ENCODE measurements at regions not wholly inside any gene's neighbourhood (a gene's known extent, or its start where the extent isn't known, plus 50 kb on each side); places are given as distances from the start of the nearest gene placed in this dataset.

GRCh38 chr7:41241641-41242040 lies 461.2 kb downstream of the INHBA start:
- no peaks in the 10 kb centered on the region for H3K36me3 ChIP-seq (ENCODE audit: control insufficient read depth, low read depth, low read length)
- no peak overlapping the region for H3K27ac ChIP-seq (ENCODE audit: low read length)
- no peak overlapping the region for H3K4me3 ChIP-seq (ENCODE audit: low read length)
- H3K27me3 ChIP-seq (ENCODE audit: control insufficient read depth, insufficient read depth, low read length), result no peaks in the 10 kb centered on the region
- H3K4me1 ChIP-seq (ENCODE audit: control insufficient read depth, low read depth, low read length), result no peaks in the 10 kb centered on the region
- no peak overlapping the region for H3K9ac ChIP-seq (ENCODE audit: low read length)
- H3K9me3 ChIP-seq (ENCODE audit: control insufficient read depth, low read depth, low read length), result no peaks in the 10 kb centered on the region

- Histone ChIP-seq H3K4me1 (ENCODE audit: control insufficient read depth, low read depth, low read length) (no peaks in the 10 kb centered on the region), H3K9me3 (ENCODE audit: control insufficient read depth, low read depth, low read length) (no peaks in the 10 kb centered on the region), H3K27me3 (ENCODE audit: control insufficient read depth, insufficient read depth, low read length) (no peaks in the 10 kb centered on the region), H3K9ac (ENCODE audit: low read length) (no peak overlapping the region), H3K4me3 (ENCODE audit: low read length) (no peak overlapping the region), H3K36me3 (ENCODE audit: control insufficient read depth, low read depth, low read length) (no peaks in the 10 kb centered on the region), H3K27ac (ENCODE audit: low read length) (no peak overlapping the region)
Measured at GRCh38 chr7:41239596-41239995, 463.3 kb downstream of the INHBA start.

GRCh38 chr7:41238851-41239331 lies 464.0 kb downstream of the INHBA start:
- Histone ChIP-seq H3K9me3 (ENCODE audit: control insufficient read depth, low read depth, low read length) (no peaks in the 10 kb centered on the region), H3K27me3 (ENCODE audit: control insufficient read depth, insufficient read depth, low read length) (no peaks in the 10 kb centered on the region), H3K9ac (ENCODE audit: low read length) (no peak overlapping the region), H3K4me1 (ENCODE audit: control insufficient read depth, low read depth, low read length) (no peaks in the 10 kb centered on the region), H3K36me3 (ENCODE audit: control insufficient read depth, low read depth, low read length) (no peaks in the 10 kb centered on the region), H3K4me3 (ENCODE audit: low read length) (no peak overlapping the region), H3K27ac (ENCODE audit: low read length) (no peak overlapping the region)

- no peak overlapping the region for H3K4me3 ChIP-seq (ENCODE audit: low read length)
- no peak overlapping the region for H3K9ac ChIP-seq (ENCODE audit: low read length)
- H3K9me3 ChIP-seq (ENCODE audit: control insufficient read depth, low read depth, low read length), result no peaks in the 10 kb centered on the region
- no peaks in the 10 kb centered on the region for H3K27me3 ChIP-seq (ENCODE audit: control insufficient read depth, insufficient read depth, low read length)
- no peak overlapping the region for H3K27ac ChIP-seq (ENCODE audit: low read length)
- no peaks in the 10 kb centered on the region for H3K36me3 ChIP-seq (ENCODE audit: control insufficient read depth, low read depth, low read length)
- no peaks in the 10 kb centered on the region for H3K4me1 ChIP-seq (ENCODE audit: control insufficient read depth, low read depth, low read length)
Measured at GRCh38 chr7:41237956-41238355, 464.9 kb downstream of the INHBA start.

- Histone ChIP-seq H3K4me3 (ENCODE audit: low read length) (no peak overlapping the region), H3K27me3 (ENCODE audit: control insufficient read depth, insufficient read depth, low read length) (no peaks in the 10 kb centered on the region), H3K36me3 (ENCODE audit: control insufficient read depth, low read depth, low read length) (no peaks in the 10 kb centered on the region), H3K9me3 (ENCODE audit: control insufficient read depth, low read depth, low read length) (peaks cover 5% of the 10 kb centered on the region), H3K4me1 (ENCODE audit: control insufficient read depth, low read depth, low read length) (no peaks in the 10 kb centered on the region), H3K9ac (ENCODE audit: low read length) (no peak overlapping the region), H3K27ac (ENCODE audit: low read length) (no peak overlapping the region)
Measured at GRCh38 chr7:41232086-41232485, 470.8 kb downstream of the INHBA start.

- no peaks in the 10 kb centered on the region for H3K36me3 ChIP-seq (ENCODE audit: control insufficient read depth, low read depth, low read length)
- peaks cover 4% of the 10 kb centered on the region for H3K4me1 ChIP-seq (ENCODE audit: control insufficient read depth, low read depth, low read length)
- H3K9ac ChIP-seq (ENCODE audit: low read length), result no peak overlapping the region
- H3K27me3 ChIP-seq (ENCODE audit: control insufficient read depth, insufficient read depth, low read length), result peaks cover 40% of the 10 kb centered on the region
- no peaks in the 10 kb centered on the region for H3K9me3 ChIP-seq (ENCODE audit: control insufficient read depth, low read depth, low read length)
- no peak overlapping the region for H3K27ac ChIP-seq (ENCODE audit: low read length)
- H3K4me3 ChIP-seq (ENCODE audit: low read length), result no peak overlapping the region
Measured at GRCh38 chr7:41224063-41224763, 478.7 kb downstream of the INHBA start.

GRCh38 chr7:41222746-41223145 lies 480.1 kb downstream of the INHBA start:
- H3K27ac ChIP-seq (ENCODE audit: low read length), result no peak overlapping the region
- no peak overlapping the region for H3K4me3 ChIP-seq (ENCODE audit: low read length)
- H3K27me3 ChIP-seq (ENCODE audit: control insufficient read depth, insufficient read depth, low read length), result peaks cover 54% of the 10 kb centered on the region
- no peaks in the 10 kb centered on the region for H3K9me3 ChIP-seq (ENCODE audit: control insufficient read depth, low read depth, low read length)
- H3K4me1 ChIP-seq (ENCODE audit: control insufficient read depth, low read depth, low read length), result peaks cover 9% of the 10 kb centered on the region
- H3K9ac ChIP-seq (ENCODE audit: low read length), result no peak overlapping the region
- no peaks in the 10 kb centered on the region for H3K36me3 ChIP-seq (ENCODE audit: control insufficient read depth, low read depth, low read length)

GRCh38 chr7:41220266-41220665 lies 482.6 kb downstream of the INHBA start:
- Histone ChIP-seq H3K4me1 (ENCODE audit: control insufficient read depth, low read depth, low read length) (peaks cover 9% of the 10 kb centered on the region), H3K36me3 (ENCODE audit: control insufficient read depth, low read depth, low read length) (no peaks in the 10 kb centered on the region), H3K4me3 (ENCODE audit: low read length) (no peak overlapping the region), H3K9ac (ENCODE audit: low read length) (no peak overlapping the region), H3K9me3 (ENCODE audit: control insufficient read depth, low read depth, low read length) (no peaks in the 10 kb centered on the region), H3K27me3 (ENCODE audit: control insufficient read depth, insufficient read depth, low read length) (peaks cover 76% of the 10 kb centered on the region), H3K27ac (ENCODE audit: low read length) (no peak overlapping the region)

- H3K27me3 ChIP-seq (ENCODE audit: control insufficient read depth, insufficient read depth, low read length), result peaks cover 76% of the 10 kb centered on the region
- H3K4me3 ChIP-seq (ENCODE audit: low read length), result no peak overlapping the region
Measured at GRCh38 chr7:41219276-41219675, 483.6 kb downstream of the INHBA start.

GRCh38 chr7:41217306-41217705 lies 485.6 kb downstream of the INHBA start:
- no peak overlapping the region for H3K9ac ChIP-seq (ENCODE audit: low read length)
- H3K27ac ChIP-seq (ENCODE audit: low read length), result no peak overlapping the region
- H3K36me3 ChIP-seq (ENCODE audit: control insufficient read depth, low read depth, low read length), result no peaks in the 10 kb centered on the region
- peaks cover 67% of the 10 kb centered on the region for H3K27me3 ChIP-seq (ENCODE audit: control insufficient read depth, insufficient read depth, low read length)
- H3K4me1 ChIP-seq (ENCODE audit: control insufficient read depth, low read depth, low read length), result peaks cover 9% of the 10 kb centered on the region
- H3K4me3 ChIP-seq (ENCODE audit: low read length), result no peak overlapping the region
- no peaks in the 10 kb centered on the region for H3K9me3 ChIP-seq (ENCODE audit: control insufficient read depth, low read depth, low read length)

More at GRCh38 chr7:41219276-41219675, 483.6 kb downstream of the INHBA start:
- no peaks in the 10 kb centered on the region for H3K36me3 ChIP-seq (ENCODE audit: control insufficient read depth, low read depth, low read length)
- no peak overlapping the region for H3K27ac ChIP-seq (ENCODE audit: low read length)
- peaks cover 9% of the 10 kb centered on the region for H3K4me1 ChIP-seq (ENCODE audit: control insufficient read depth, low read depth, low read length)
- no peaks in the 10 kb centered on the region for H3K9me3 ChIP-seq (ENCODE audit: control insufficient read depth, low read depth, low read length)
- H3K9ac ChIP-seq (ENCODE audit: low read length), result peak overlapping the region; percentile 21

- no peaks in the 10 kb centered on the region for H3K9me3 ChIP-seq (ENCODE audit: control insufficient read depth, low read depth, low read length)
- H3K4me3 ChIP-seq (ENCODE audit: low read length), result no peak overlapping the region
- H3K36me3 ChIP-seq (ENCODE audit: control insufficient read depth, low read depth, low read length), result no peaks in the 10 kb centered on the region
- no peak overlapping the region for H3K9ac ChIP-seq (ENCODE audit: low read length)
- no peak overlapping the region for H3K27ac ChIP-seq (ENCODE audit: low read length)
- H3K27me3 ChIP-seq (ENCODE audit: control insufficient read depth, insufficient read depth, low read length), result no peaks in the 10 kb centered on the region
- H3K4me1 ChIP-seq (ENCODE audit: control insufficient read depth, low read depth, low read length), result peaks cover 4% of the 10 kb centered on the region
Measured at GRCh38 chr7:41207141-41207540, 495.7 kb downstream of the INHBA start.

- no peak overlapping the region for H3K9ac ChIP-seq (ENCODE audit: low read length)
- H3K27ac ChIP-seq (ENCODE audit: low read length), result no peak overlapping the region
- H3K4me1 ChIP-seq (ENCODE audit: control insufficient read depth, low read depth, low read length), result peaks cover 4% of the 10 kb centered on the region
- no peaks in the 10 kb centered on the region for H3K27me3 ChIP-seq (ENCODE audit: control insufficient read depth, insufficient read depth, low read length)
- H3K36me3 ChIP-seq (ENCODE audit: control insufficient read depth, low read depth, low read length), result no peaks in the 10 kb centered on the region
- no peaks in the 10 kb centered on the region for H3K9me3 ChIP-seq (ENCODE audit: control insufficient read depth, low read depth, low read length)
- H3K4me3 ChIP-seq (ENCODE audit: low read length), result no peak overlapping the region
Measured at GRCh38 chr7:41206267-41206666, 496.6 kb downstream of the INHBA start.
